ENCODE measurements at regions not wholly inside any gene's neighbourhood (a gene's known extent, or its start where the extent isn't known, plus 50 kb on each side); places are given as distances from the start of the nearest gene placed in this dataset.

GRCh38 chr18:61155586-61155985, 177.6 kb upstream of the CDH20 start:
- TF ChIP-seq, protein P1, sequence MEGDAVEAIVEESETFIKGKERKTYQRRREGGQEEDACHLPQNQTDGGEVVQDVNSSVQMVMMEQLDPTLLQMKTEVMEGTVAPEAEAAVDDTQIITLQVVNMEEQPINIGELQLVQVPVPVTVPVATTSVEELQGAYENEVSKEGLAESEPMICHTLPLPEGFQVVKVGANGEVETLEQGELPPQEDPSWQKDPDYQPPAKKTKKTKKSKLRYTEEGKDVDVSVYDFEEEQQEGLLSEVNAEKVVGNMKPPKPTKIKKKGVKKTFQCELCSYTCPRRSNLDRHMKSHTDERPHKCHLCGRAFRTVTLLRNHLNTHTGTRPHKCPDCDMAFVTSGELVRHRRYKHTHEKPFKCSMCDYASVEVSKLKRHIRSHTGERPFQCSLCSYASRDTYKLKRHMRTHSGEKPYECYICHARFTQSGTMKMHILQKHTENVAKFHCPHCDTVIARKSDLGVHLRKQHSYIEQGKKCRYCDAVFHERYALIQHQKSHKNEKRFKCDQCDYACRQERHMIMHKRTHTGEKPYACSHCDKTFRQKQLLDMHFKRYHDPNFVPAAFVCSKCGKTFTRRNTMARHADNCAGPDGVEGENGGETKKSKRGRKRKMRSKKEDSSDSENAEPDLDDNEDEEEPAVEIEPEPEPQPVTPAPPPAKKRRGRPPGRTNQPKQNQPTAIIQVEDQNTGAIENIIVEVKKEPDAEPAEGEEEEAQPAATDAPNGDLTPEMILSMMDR (conservative IDR thresholded peaks at IDR 0.05; ENCODE audit: low read depth, low read length): no peak
- no peak for TF ChIP-seq EZH2 (IDR thresholded peaks at IDR 0.05; ENCODE audit: borderline replicate concordance, low read depth, low read length, poor library complexity, severe bottlenecking)

All from A673 (cell line).